K562 (cell line): ENCODE measurements at regions not wholly inside any gene's neighbourhood (a gene's known extent, or its start where the extent isn't known, plus 50 kb on each side); places are given as distances from the start of the nearest gene placed in this dataset.
A peak's percentile ranks its signal among the peaks of the same experiment; 100 is the strongest.

Experiments
- ATAC-seq: fragments of 200-7000 bp; cut with Tn5 transposase; 3 replicates; pipeline ENCODE4 v1.9.1; 2020; ENCODE audit warnings: moderate library complexity
- BruUV-seq: library from RNA; stranded (reverse); fragments of 400-500 nt; replicated peaks from 2 replicates; lab custom pipeline; 2021; lab: Mats Ljungman, UMichigan
- CTCF ChIA-PET: fragments of 300-600 bp; formaldehyde crosslinking; extraction: SDS; loops from one replicate; lab custom pipeline; 2021; ENCODE audit warnings: low intra/inter-chr PET ratio; lab: Yijun Ruan, JAX
- POLR2A ChIA-PET: fragments of 300-600, 350-650 bp; sonication (Branson Sonifier 250); formaldehyde crosslinking; extraction: SDS; loops from one replicate; lab custom pipeline; 2021; ENCODE audit warnings: antibody characterized with exemption, inconsistent platforms; lab: Yijun Ruan, JAX
- DNase-seq, 4 experiments: peaks; one replicate each; pipeline versions ENCODE4 v3.0.0 to v3.0.0-alpha.2; 2011 to 2018; ENCODE audit warnings: low spot score in 3 of 4, mixed read lengths in 3 of 4; ENCODE audit errors: extremely low read depth in 1 of 4
- FAIRE-seq: peaks from 2 replicates; lab custom pipeline; 2011; peaks lifted over from hg19 to GRCh38; lab: Jason Lieb, UNC
- H2AFZ ChIP-seq: 2 replicates; pipeline ENCODE4 v1.6.0; 2011; ENCODE audit warnings: low read depth, low read length, control low read depth, inconsistent platforms
- H3K27ac ChIP-seq: fragments of 200-600 bp; 3 replicates; pipeline ENCODE4 v1.8.0; 2011; ENCODE audit warnings: low read depth, mild to moderate bottlenecking, control low read depth, inconsistent platforms, low read length, moderate library complexity, mixed read lengths; ENCODE audit errors: extremely low read depth
- H3K27me3 ChIP-seq, 2 experiments: fragments of 300-600 bp in 1 of 2; 2 replicates in 1 of 2; 3 replicates in 1 of 2; pipeline versions ENCODE4 v1.6.0 to v1.8.0; 2011; ENCODE audit warnings: inconsistent platforms in 2 of 2, low read length in 2 of 2, mild to moderate bottlenecking in 1 of 2, mixed read lengths in 1 of 2, moderate library complexity in 1 of 2; ENCODE audit not compliant: control insufficient read depth in 2 of 2, insufficient read depth in 2 of 2
- H3K36me3 ChIP-seq: fragments of 300-600 bp; 3 replicates; pipeline ENCODE4 v1.8.0; 2011; ENCODE audit warnings: mild to moderate bottlenecking, low read length, inconsistent platforms; ENCODE audit not compliant: control insufficient read depth, insufficient read depth
- H3K4me1 ChIP-seq, 2 experiments: fragments of 200-600 bp in 1 of 2; replicated peaks in 1 of 2; 2 replicates in 1 of 2; 3 replicates in 1 of 2; pipeline versions ENCODE4 v1.5.1 to v1.8.0; 2011; ENCODE audit warnings: inconsistent platforms in 2 of 2, low read length in 2 of 2, mild to moderate bottlenecking in 1 of 2, mixed read lengths in 1 of 2, moderate library complexity in 1 of 2; ENCODE audit not compliant: control insufficient read depth in 2 of 2, insufficient read depth in 2 of 2
- H3K4me2 ChIP-seq: 2 replicates; pipeline ENCODE4 v1.6.1; 2011; ENCODE audit warnings: low read length, control low read depth, inconsistent platforms, mixed read lengths; ENCODE audit not compliant: insufficient read depth
- H3K4me3 ChIP-seq: fragments of 200-600 bp; sonication (generic), shearing (Covaris generic); 2 replicates; pipeline ENCODE4 v1.5.1; 2016; ENCODE audit warnings: control low read depth, inconsistent platforms
- H3K79me2 ChIP-seq: fragments of 200-600 bp; 3 replicates; pipeline ENCODE4 v1.8.0; 2011; ENCODE audit warnings: low read length, inconsistent platforms; ENCODE audit not compliant: control insufficient read depth, insufficient read depth
- H3K9ac ChIP-seq, 2 experiments: 2 replicates each; pipeline versions ENCODE4 v1.6.0 to v1.6.1; 2011; ENCODE audit warnings: low read depth in 2 of 2, low read length in 2 of 2, control low read depth in 1 of 2, inconsistent platforms in 1 of 2, mild to moderate bottlenecking in 1 of 2, mixed read lengths in 1 of 2; ENCODE audit not compliant: insufficient read depth in 1 of 2
- H3K9me1 ChIP-seq: one replicate; pipeline ENCODE4 v1.6.0; 2011; ENCODE audit warnings: inconsistent platforms, mild to moderate bottlenecking, low read length, moderate library complexity; ENCODE audit not compliant: control insufficient read depth, insufficient read depth
- H3K9me3 ChIP-seq: replicated peaks from 2 replicates; pipeline ENCODE4 v1.5.1; 2011; ENCODE audit warnings: low read depth, low read length, inconsistent platforms; ENCODE audit not compliant: control insufficient read depth, insufficient read depth
- H4K20me1 ChIP-seq: replicated peaks from 2 replicates; pipeline ENCODE4 v1.6.1; 2011; ENCODE audit warnings: low read length, inconsistent platforms, mixed read lengths; ENCODE audit not compliant: control insufficient read depth, insufficient read depth
- MTA3 ChIP-seq: fragments of 450-650 bp; formaldehyde crosslinking; IDR thresholded peaks from 2 replicates; pipeline ENCODE4 v1.6.1; 2017; ENCODE audit warnings: mild to moderate bottlenecking, borderline replicate concordance
- NR2C2 ChIP-seq, 2 experiments: fragments of 200-800 bp in 1 of 2; sonication (Bioruptor generic) in 1 of 2; sonication (generic) in 1 of 2; formaldehyde crosslinking in 1 of 2; IDR thresholded peaks; 2 replicates each; pipeline versions ENCODE4 v1.6.1 to v1.8.0; 2016 to 2022; ENCODE audit warnings: mild to moderate bottlenecking in 1 of 2, missing compliant biosample characterization in 1 of 2, missing genetic modification characterization in 1 of 2, missing genetic modification reagents in 1 of 2
- POLR2AphosphoS5 ChIP-seq: IDR thresholded peaks from 2 replicates; pipeline ENCODE4 v1.6.1; 2011; ENCODE audit warnings: mild to moderate bottlenecking, low read depth, low read length, moderate library complexity; ENCODE audit not compliant: control insufficient read depth, insufficient read depth
- RNF2 ChIP-seq: sonication (generic); IDR thresholded peaks from 2 replicates; pipeline ENCODE4 v1.6.1; 2016
- SRSF7 ChIP-seq: fragments of 200-400 bp; formaldehyde crosslinking; optimal IDR thresholded peaks from 2 replicates; pipeline ENCODE3; 2017; ENCODE audit warnings: mild to moderate bottlenecking, low read depth, low read length
- STAT5B ChIP-seq: fragments of 250-450 bp; sonication (Bioruptor Pico); IDR thresholded peaks from 2 replicates; pipeline ENCODE4 v1.8.0; 2021; ENCODE audit warnings: mild to moderate bottlenecking, inconsistent platforms
- ZNF140 ChIP-seq: fragments of 250-450 bp; sonication (Bioruptor Pico); IDR thresholded peaks from 2 replicates; pipeline ENCODE4 v1.8.0; 2021; ENCODE audit warnings: moderate library complexity, mild to moderate bottlenecking, inconsistent platforms
- ZNF174 ChIP-seq: fragments of 250-450 bp; sonication (Bioruptor Pico); IDR thresholded peaks from 2 replicates; pipeline ENCODE4 v1.4.0; 2020; ENCODE audit warnings: mild to moderate bottlenecking
- ZNF175 ChIP-seq: fragments of 200-800 bp; sonication (Bioruptor generic); IDR thresholded peaks from 2 replicates; pipeline ENCODE4 v1.6.1; 2016; ENCODE audit warnings: low read depth, mild to moderate bottlenecking, missing genetic modification characterization, missing compliant biosample characterization
- ZNF311 ChIP-seq: fragments of 250-450 bp; sonication (Bioruptor Pico); IDR thresholded peaks from 2 replicates; pipeline ENCODE4 v1.4.0; 2020; ENCODE audit warnings: mild to moderate bottlenecking, moderate library complexity
- ZNF347 ChIP-seq: fragments of 450-650 bp; formaldehyde crosslinking; IDR thresholded peaks from 2 replicates; pipeline ENCODE4 v1.4.0; 2020; ENCODE audit warnings: low read depth, mild to moderate bottlenecking, moderate library complexity
- ZNF561 ChIP-seq: fragments of 450-650 bp; formaldehyde crosslinking; conservative IDR thresholded peaks from 2 replicates; pipeline ENCODE4 v1.4.0; 2020; ENCODE audit warnings: mild to moderate bottlenecking, moderate library complexity
- WGBS: fragments of 100-300 bp; shearing (Covaris generic); methylation state at CpG from one replicate; pipeline ENCODE4 v1.1.6; 2016; ENCODE audit warnings: low coverage, mixed read lengths; ENCODE audit not compliant: insufficient coverage; ENCODE audit errors: missing lambda C conversion rate; 5-methylcytosine and 5-hydroxymethylcytosine counted together
- in situ Hi-C: fragments of 300-500 bp; cut with MboI; formaldehyde crosslinking; loops from 4 replicates; pipeline ENCODE4 v1.15.0; 2018; ENCODE audit warnings: inconsistent platforms, mixed read lengths
- intact Hi-C: fragments of 100-400 bp; cut with micrococcal nuclease; formaldehyde crosslinking; loops from 2 replicates; pipeline ENCODE4 v1.14.2; 2022

DNA sequence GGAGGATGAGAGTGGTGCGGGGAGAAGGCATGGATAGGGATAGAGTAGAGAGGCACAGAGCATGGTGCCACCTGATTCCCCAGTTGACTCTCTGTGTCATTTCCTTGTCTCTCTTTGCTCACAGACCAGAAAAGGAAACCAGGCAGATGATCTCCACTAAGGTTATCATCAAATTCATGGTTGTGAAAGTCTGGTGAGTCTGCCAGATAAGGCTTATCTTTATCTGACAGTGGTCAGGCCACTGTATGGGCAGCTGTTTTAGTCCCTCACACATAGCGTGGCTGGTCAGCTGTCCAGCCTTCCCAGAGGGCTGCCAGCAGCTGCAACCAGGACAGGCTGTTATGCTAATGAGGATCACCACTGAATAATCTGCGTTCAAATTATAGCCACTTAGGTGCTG is 99.0 kb downstream of the ADRA2A start (continued):
- TF ChIP-seq ZNF561 (CRISPR knock-in tag) (no peak), ZNF347 (CRISPR knock-in tag) (no peak), ZNF174 (CRISPR knock-in tag) (no peak), STAT5B (CRISPR knock-in tag) (no peak), NR2C2 (CRISPR knock-in tag; IDR thresholded peaks at IDR 0.05) (no peak), NR2C2 (tag; IDR thresholded peaks at IDR 0.05) (no peak), RNF2 (no peak), MTA3 (no peak), POLR2AphosphoS5 (0 out of 2 replicates have a peak, but pooled peaks have one; percentile 39), ZNF175 (CRISPR knock-in tag) (peak; percentile 95)

DNA sequence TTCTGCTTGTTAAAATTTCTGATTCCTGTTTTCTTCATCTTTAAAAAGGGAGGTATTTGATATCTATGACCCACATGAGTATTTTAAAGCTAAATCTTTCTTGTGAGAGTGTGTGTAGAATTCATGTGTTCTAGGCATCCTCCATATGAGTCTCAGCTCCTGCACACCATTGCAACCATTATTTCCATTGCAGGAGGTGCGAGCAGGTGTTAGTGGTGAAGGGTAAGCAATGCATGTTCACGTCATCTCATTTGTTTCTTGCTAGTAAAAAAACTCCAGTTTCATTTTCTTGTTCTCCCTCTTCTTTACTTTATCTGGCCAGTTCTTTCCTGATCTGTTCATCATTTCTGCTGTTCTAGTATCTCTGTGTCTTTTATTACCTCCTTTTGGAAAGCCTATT is 100.5 kb downstream of the ADRA2A start:
- Histone ChIP-seq H3K4me1 (peaks cover 2 to 6% of the 10 kb centered on the region in 2 experiments; a peak in 3 of 5 replicates), H3K27me3 (no peaks in the 10 kb centered on the region), H3K9ac (no peak overlapping the region), H3K9me3 (no peaks in the 10 kb centered on the region), H3K79me2 (no peaks in the 10 kb centered on the region), H3K9me1 (no peaks in the 10 kb centered on the region), H3K4me2 (no peak overlapping the region), H3K4me3 (no peak overlapping the region), H3K27ac (no peak overlapping the region), H4K20me1 (no peaks in the 10 kb centered on the region), H2AFZ (no peak overlapping the region), H3K36me3 (no peaks in the 10 kb centered on the region)
- 0% methylated on average over 2 of the region's 2 CpGs for WGBS
- DNase-seq (no peak), FAIRE-seq (no peak), ATAC-seq (no peak)
- ChIA-PET CTCF (no interaction called here), POLR2A (interaction anchor here (0.7 kb wide), 1 partner anchor 776 kb away, joined by 3 read pairs; no protein-coding TSS in a partner anchor)
- no TSS peak for BruUV-seq
- in situ Hi-C loops (no loop called here), intact Hi-C loops (no loop called here)
- no peak for TF ChIP-seq ZNF140 (CRISPR knock-in tag)
- TF ChIP-seq ZNF311 (CRISPR knock-in tag), result no peak
- TF ChIP-seq SRSF7, result no peak
